IMR-90 (cell line): ENCODE measurements at regions not wholly inside any gene's neighbourhood (a gene's known extent, or its start where the extent isn't known, plus 50 kb on each side); places are given as distances from the start of the nearest gene placed in this dataset.

Experiments
- ATAC-seq: fragments of 200-7000 bp; cut with Tn5 transposase; 2 replicates; pipeline ENCODE4 v1.9.1; 2020; ENCODE audit warnings: low read depth, mild to moderate bottlenecking, moderate library complexity
- BruUV-seq: library from RNA; stranded (reverse); fragments of 400-500 nt; replicated peaks from 2 replicates; lab custom pipeline; 2021; lab: Mats Ljungman, UMichigan
- CTCF ChIA-PET: fragments of 300-600 bp; formaldehyde crosslinking; extraction: SDS; loops from one replicate; lab custom pipeline; 2021; ENCODE audit warnings: antibody characterized with exemption; lab: Yijun Ruan, JAX
- POLR2A ChIA-PET: fragments of 300-600 bp; sonication (Branson Sonifier 250); formaldehyde crosslinking; loops from one replicate; lab custom pipeline; 2022; ENCODE audit warnings: antibody characterized with exemption; ENCODE audit not compliant: unreplicated experiment; lab: Charles Lee
- DNase-seq: peaks from one replicate; pipeline ENCODE4 v3.0.0; 2013
- H2AFZ ChIP-seq: replicated peaks from 2 replicates; pipeline ENCODE3; 2013; ENCODE audit warnings: low read length, mild to moderate bottlenecking; ENCODE audit not compliant: poor library complexity
- H2AK5ac ChIP-seq: 2 replicates; pipeline ENCODE4 v1.6.1; 2013; ENCODE audit warnings: low read depth, low read length, inconsistent platforms
- H2AK9ac ChIP-seq: replicated peaks from 2 replicates; pipeline ENCODE3; 2013; ENCODE audit warnings: mild to moderate bottlenecking, low read depth, low read length, moderate library complexity; ENCODE audit not compliant: poor library complexity
- H2BK120ac ChIP-seq: 2 replicates; pipeline ENCODE4 v1.6.1; 2013; ENCODE audit warnings: low read depth, low read length, inconsistent platforms
- H2BK15ac ChIP-seq: 3 replicates; pipeline ENCODE4 v1.6.1; 2013; ENCODE audit warnings: low read depth, low read length, inconsistent platforms
- H2BK20ac ChIP-seq: 2 replicates; pipeline ENCODE4 v1.6.1; 2013; ENCODE audit warnings: low read depth, mild to moderate bottlenecking, inconsistent platforms, low read length, moderate library complexity
- H2BK5ac ChIP-seq: 2 replicates; pipeline ENCODE4 v1.6.1; 2013; ENCODE audit warnings: mild to moderate bottlenecking, low read depth, low read length, inconsistent platforms; ENCODE audit not compliant: poor library complexity, severe bottlenecking
- H3K14ac ChIP-seq: replicated peaks from 2 replicates; pipeline ENCODE4 v1.6.1; 2013; ENCODE audit warnings: low read depth, low read length, inconsistent platforms
- H3K18ac ChIP-seq: 2 replicates; pipeline ENCODE4 v1.6.1; 2013; ENCODE audit warnings: low read depth, low read length, control low read depth
- H3K23ac ChIP-seq: 2 replicates; pipeline ENCODE4 v1.6.1; 2013; ENCODE audit warnings: low read depth, low read length, inconsistent platforms
- H3K27ac ChIP-seq: 2 replicates; pipeline ENCODE4 v1.5.1; 2013; ENCODE audit warnings: mild to moderate bottlenecking, control low read depth, low read length; ENCODE audit not compliant: insufficient read depth
- H3K27me3 ChIP-seq: 2 replicates; pipeline ENCODE4 v1.6.1; 2013; ENCODE audit warnings: low read length; ENCODE audit not compliant: control insufficient read depth, insufficient read depth
- H3K36me3 ChIP-seq: 2 replicates; pipeline ENCODE4 v1.6.1; 2013; ENCODE audit warnings: low read length, mixed read lengths; ENCODE audit not compliant: control insufficient read depth, insufficient read depth
- H3K4ac ChIP-seq: 2 replicates; pipeline ENCODE4 v1.6.1; 2013; ENCODE audit warnings: low read depth, low read length, inconsistent platforms
- H3K4me1 ChIP-seq: 2 replicates; pipeline ENCODE4 v1.6.1; 2013; ENCODE audit warnings: low read length, mixed read lengths; ENCODE audit not compliant: control insufficient read depth, insufficient read depth
- H3K4me2 ChIP-seq: 2 replicates; pipeline ENCODE4 v1.6.1; 2013; ENCODE audit warnings: low read depth, mild to moderate bottlenecking, control low read depth, low read length, moderate library complexity
- H3K4me3 ChIP-seq: 2 replicates; pipeline ENCODE4 v1.5.1; 2013; ENCODE audit warnings: low read depth, mild to moderate bottlenecking, control low read depth, low read length, moderate library complexity; ENCODE audit not compliant: insufficient read depth
- H3K56ac ChIP-seq: 2 replicates; pipeline ENCODE4 v1.6.1; 2013; ENCODE audit warnings: low read length, inconsistent platforms; ENCODE audit not compliant: insufficient read depth; ENCODE audit errors: extremely low read depth
- H3K79me1 ChIP-seq, 2 experiments: 2 replicates each; pipeline ENCODE4 v1.6.1; 2013; ENCODE audit warnings: low read length in 2 of 2, inconsistent platforms in 1 of 2, low read depth in 1 of 2
- H3K9ac ChIP-seq: 2 replicates; pipeline ENCODE4 v1.6.1; 2013; ENCODE audit warnings: low read depth, low read length, control low read depth
- H3K9me1 ChIP-seq: 2 replicates; pipeline ENCODE4 v1.6.1; 2013; ENCODE audit warnings: low read length, inconsistent platforms; ENCODE audit not compliant: insufficient read depth
- H3K9me3 ChIP-seq: 2 replicates; pipeline ENCODE4 v1.6.1; 2013; ENCODE audit warnings: low read length; ENCODE audit not compliant: control insufficient read depth, insufficient read depth
- H4K20me1 ChIP-seq: 2 replicates; pipeline ENCODE4 v1.6.1; 2013; ENCODE audit warnings: low read length, inconsistent platforms; ENCODE audit not compliant: insufficient read depth
- H4K5ac ChIP-seq: 2 replicates; pipeline ENCODE4 v1.6.1; 2013; ENCODE audit warnings: mild to moderate bottlenecking, low read depth, low read length, control low read depth
- H4K8ac ChIP-seq, 2 experiments: 2 replicates each; pipeline ENCODE4 v1.6.1; 2013; ENCODE audit warnings: low read depth in 2 of 2, low read length in 2 of 2, control low read depth in 1 of 2, inconsistent platforms in 1 of 2
- H4K91ac ChIP-seq: 2 replicates; pipeline ENCODE4 v1.6.1; 2013; ENCODE audit warnings: low read depth, low read length, inconsistent platforms; ENCODE audit not compliant: insufficient read depth
- CEBPB ChIP-seq: IDR thresholded peaks from 2 replicates; pipeline ENCODE4 v1.6.1; 2012; ENCODE audit warnings: low read depth, low read length, improper control_type of control experiment
- MAFK ChIP-seq: IDR thresholded peaks from 2 replicates; pipeline ENCODE4 v1.6.1; 2012; ENCODE audit warnings: low read depth, low read length, improper control_type of control experiment
- MAZ ChIP-seq: IDR thresholded peaks from 2 replicates; pipeline ENCODE4 v1.6.1; 2012; ENCODE audit warnings: low read depth, mild to moderate bottlenecking, low read length, improper control_type of control experiment, moderate library complexity, borderline replicate concordance
- MXI1 ChIP-seq: IDR thresholded peaks from 2 replicates; pipeline ENCODE4 v1.6.1; 2012; ENCODE audit warnings: low read depth, mild to moderate bottlenecking, low read length, moderate library complexity, borderline replicate concordance
- NFE2L2 ChIP-seq: fragments of 150-350 bp; IDR thresholded peaks from 2 replicates; pipeline ENCODE4 v1.6.1; 2016; ENCODE audit warnings: low read depth, mild to moderate bottlenecking, low read length
- POLR2A ChIP-seq: IDR thresholded peaks from 2 replicates; pipeline ENCODE4 v1.6.1; 2012; ENCODE audit warnings: mild to moderate bottlenecking, low read depth, low read length
- RCOR1 ChIP-seq: IDR thresholded peaks from 2 replicates; pipeline ENCODE4 v1.6.1; 2012; ENCODE audit warnings: mild to moderate bottlenecking, low read length, improper control_type of control experiment; ENCODE audit not compliant: insufficient replicate concordance
- WGBS, 2 experiments: methylation state at CpG; one replicate each; pipeline versions ENCODE4 v1.1.5 to v1.1.7; 2013; ENCODE audit warnings: missing lambda C conversion rate in 2 of 2; ENCODE audit not compliant: insufficient read length in 1 of 2; ENCODE audit errors: extremely low coverage in 2 of 2; 5-methylcytosine and 5-hydroxymethylcytosine counted together
- dilution Hi-C: fragments of 300-500 bp; cut with HindIII; formaldehyde crosslinking; loops from one replicate; pipeline ENCODE4 v1.14.3; 2018; ENCODE audit warnings: low sequenced_read_pairs; ENCODE audit not compliant: unreplicated experiment
- in situ Hi-C: fragments of 300-500 bp; cut with MboI; formaldehyde crosslinking; loops from 3 replicates; pipeline ENCODE4 v1.14.3; 2019; ENCODE audit warnings: low sequenced_read_pairs, inconsistent platforms, mixed read lengths
- intact Hi-C: fragments of 100-400 bp; cut with micrococcal nuclease; formaldehyde crosslinking; loops from 2 replicates; pipeline ENCODE4 v1.10.0; 2022
- TF ChIP-seq, protein P1 (sequence below): conservative IDR thresholded peaks from 2 replicates; pipeline ENCODE4 v1.5.1; 2012; ENCODE audit warnings: mild to moderate bottlenecking, low read depth, low read length, improper control_type of control experiment

DNA sequence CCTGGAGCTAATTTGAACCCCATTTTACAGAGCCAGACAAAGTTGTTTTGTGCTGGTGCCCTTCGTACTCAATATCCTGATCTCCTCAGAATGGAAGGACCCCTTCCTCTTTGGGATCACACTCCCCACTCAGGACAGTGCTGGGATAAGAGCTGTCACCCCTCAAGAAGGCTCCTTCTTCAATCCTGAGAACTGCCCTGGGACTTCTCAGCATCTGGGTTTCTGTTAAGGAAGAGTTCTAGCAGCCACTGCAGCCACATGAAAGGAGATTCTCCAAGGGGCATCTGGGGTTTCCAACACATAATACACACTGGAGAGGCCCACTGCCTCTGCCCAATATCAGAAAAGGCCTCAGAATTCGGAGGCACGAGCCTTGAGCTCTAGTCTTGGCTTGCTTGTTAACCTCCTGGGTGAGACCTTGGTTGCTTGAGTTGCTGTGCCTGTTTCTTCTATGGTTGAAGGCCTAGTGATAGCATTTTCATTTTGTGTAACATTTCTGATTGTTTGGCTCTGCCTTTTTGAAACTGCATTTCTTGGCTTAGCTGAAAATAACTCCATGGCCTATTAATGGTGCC is 78.8 kb upstream of the NMNAT3 start:
- ChIA-PET CTCF (no interaction called here), POLR2A (no interaction called here)
- H2AK9ac ChIP-seq: no peak overlapping the region
- no peak overlapping the region for H3K14ac ChIP-seq
- H3K4me1 ChIP-seq: no peaks in the 10 kb centered on the region
- H2BK20ac ChIP-seq: no peak overlapping the region
- no peak overlapping the region for H3K9ac ChIP-seq
- no peak for ATAC-seq
- no peak overlapping the region for H2BK120ac ChIP-seq
- no peak overlapping the region for H3K27ac ChIP-seq
- no TSS peak for BruUV-seq
- H4K91ac ChIP-seq: no peak overlapping the region
- DNase-seq: no peak
- H2BK15ac ChIP-seq: no peak overlapping the region
- no peak overlapping the region for H3K23ac ChIP-seq
- TF ChIP-seq MXI1 (no peak), CEBPB (no peak), NFE2L2 (no peak), POLR2A (no peak), RCOR1 (no peak), MAZ (no peak), MAFK (no peak)
- TF ChIP-seq, protein P1, sequence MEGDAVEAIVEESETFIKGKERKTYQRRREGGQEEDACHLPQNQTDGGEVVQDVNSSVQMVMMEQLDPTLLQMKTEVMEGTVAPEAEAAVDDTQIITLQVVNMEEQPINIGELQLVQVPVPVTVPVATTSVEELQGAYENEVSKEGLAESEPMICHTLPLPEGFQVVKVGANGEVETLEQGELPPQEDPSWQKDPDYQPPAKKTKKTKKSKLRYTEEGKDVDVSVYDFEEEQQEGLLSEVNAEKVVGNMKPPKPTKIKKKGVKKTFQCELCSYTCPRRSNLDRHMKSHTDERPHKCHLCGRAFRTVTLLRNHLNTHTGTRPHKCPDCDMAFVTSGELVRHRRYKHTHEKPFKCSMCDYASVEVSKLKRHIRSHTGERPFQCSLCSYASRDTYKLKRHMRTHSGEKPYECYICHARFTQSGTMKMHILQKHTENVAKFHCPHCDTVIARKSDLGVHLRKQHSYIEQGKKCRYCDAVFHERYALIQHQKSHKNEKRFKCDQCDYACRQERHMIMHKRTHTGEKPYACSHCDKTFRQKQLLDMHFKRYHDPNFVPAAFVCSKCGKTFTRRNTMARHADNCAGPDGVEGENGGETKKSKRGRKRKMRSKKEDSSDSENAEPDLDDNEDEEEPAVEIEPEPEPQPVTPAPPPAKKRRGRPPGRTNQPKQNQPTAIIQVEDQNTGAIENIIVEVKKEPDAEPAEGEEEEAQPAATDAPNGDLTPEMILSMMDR: no peak
- H3K18ac ChIP-seq: no peak overlapping the region
- intact Hi-C loops: no loop called here
- no peak overlapping the region for H3K56ac ChIP-seq
- H4K8ac ChIP-seq: no peak overlapping the region
- no peak overlapping the region for H4K5ac ChIP-seq
- H3K79me1 ChIP-seq: no peaks in the 10 kb centered on the region
- no peak overlapping the region for H2BK5ac ChIP-seq
- no peaks in the 10 kb centered on the region for H3K9me1 ChIP-seq
- no peak overlapping the region for H3K4me2 ChIP-seq
- no peaks in the 10 kb centered on the region for H3K27me3 ChIP-seq
- no peak overlapping the region for H2AFZ ChIP-seq
- no peak overlapping the region for H3K4ac ChIP-seq
- H2AK5ac ChIP-seq: no peak overlapping the region
- no peaks in the 10 kb centered on the region for H3K36me3 ChIP-seq
- no peaks in the 10 kb centered on the region; the same call in 1 of the 2 replicates for H3K9me3 ChIP-seq
- dilution Hi-C loops: no loop called here
- no peaks in the 10 kb centered on the region for H4K20me1 ChIP-seq
- in situ Hi-C loops: no loop called here
- H3K4me3 ChIP-seq: no peak overlapping the region
- no CpG with 5 or more reads among the region's 3 CpGs for WGBS, 2 experiments
